Keratinocyte (primary cell): ENCODE measurements at regions not wholly inside any gene's neighbourhood (a gene's known extent, or its start where the extent isn't known, plus 50 kb on each side); places are given as distances from the start of the nearest gene placed in this dataset.

Source experiments
- DNase-seq: peaks from one replicate; pipeline ENCODE4 v3.0.0-alpha.2; 2011; ENCODE audit warnings: low read depth, missing footprints, low spot score
- FAIRE-seq: peaks from 2 replicates; lab custom pipeline; 2011; peaks lifted over from hg19 to GRCh38; lab: Jason Lieb, UNC
- H2AFZ ChIP-seq: 2 replicates; pipeline ENCODE4 v1.6.0; 2012; ENCODE audit warnings: low read length, control low read depth, inconsistent platforms; ENCODE audit not compliant: control insufficient read depth
- H3K27ac ChIP-seq: 2 replicates; pipeline ENCODE4 v1.5.1; 2011; ENCODE audit warnings: low read length; ENCODE audit not compliant: control insufficient read depth, insufficient read depth
- H3K27me3 ChIP-seq: 3 replicates; pipeline ENCODE4 v1.6.0; 2011; ENCODE audit warnings: low read length; ENCODE audit not compliant: control insufficient read depth, insufficient read depth; ENCODE audit errors: extremely low read depth
- H3K36me3 ChIP-seq, 2 experiments: 2 replicates in 1 of 2; 3 replicates in 1 of 2; pipeline ENCODE4 v1.5.1; 2011; ENCODE audit warnings: low read length in 2 of 2, mild to moderate bottlenecking in 1 of 2; ENCODE audit not compliant: control insufficient read depth in 2 of 2, insufficient read depth in 2 of 2; ENCODE audit errors: extremely low read depth in 1 of 2
- H3K4me1 ChIP-seq: 3 replicates; pipeline ENCODE4 v1.5.1; 2011; ENCODE audit warnings: low read length; ENCODE audit not compliant: control insufficient read depth, insufficient read depth; ENCODE audit errors: extremely low read depth
- H3K4me2 ChIP-seq: 3 replicates; pipeline ENCODE4 v1.6.0; 2011; ENCODE audit warnings: low read depth, low read length; ENCODE audit not compliant: control insufficient read depth, insufficient read depth; ENCODE audit errors: extremely low read depth
- H3K4me3 ChIP-seq, 3 experiments: fragments of 200-600 bp in 1 of 3; sonication (generic) in 1 of 3; 2 replicates in 2 of 3; 3 replicates in 1 of 3; pipeline ENCODE4 v1.5.1; 2011 to 2016; ENCODE audit warnings: low read length in 3 of 3, mild to moderate bottlenecking in 3 of 3, control low read depth in 2 of 3, inconsistent platforms in 1 of 3, low read depth in 1 of 3, mixed read lengths in 1 of 3, mixed run types in 1 of 3, moderate library complexity in 1 of 3; ENCODE audit not compliant: control insufficient read depth in 2 of 3, insufficient read depth in 2 of 3; ENCODE audit errors: extremely low read depth in 1 of 3
- H3K79me2 ChIP-seq: 2 replicates; pipeline ENCODE4 v1.6.0; 2012; ENCODE audit warnings: low read length; ENCODE audit not compliant: control insufficient read depth, insufficient read depth
- H3K9ac ChIP-seq: 3 replicates; pipeline ENCODE4 v1.6.0; 2011; ENCODE audit warnings: low read length; ENCODE audit not compliant: control insufficient read depth, insufficient read depth; ENCODE audit errors: extremely low read depth
- H3K9me1 ChIP-seq: 3 replicates; pipeline ENCODE4 v1.6.0; 2011; ENCODE audit warnings: low read length; ENCODE audit not compliant: control insufficient read depth, insufficient read depth; ENCODE audit errors: extremely low read depth
- H3K9me3 ChIP-seq: 2 replicates; pipeline ENCODE4 v1.5.1; 2012; ENCODE audit warnings: low read depth, low read length; ENCODE audit not compliant: control insufficient read depth
- H4K20me1 ChIP-seq: 3 replicates; pipeline ENCODE4 v1.6.0; 2011; ENCODE audit warnings: low read length; ENCODE audit not compliant: control insufficient read depth, insufficient read depth; ENCODE audit errors: extremely low read depth
- EZH2 ChIP-seq: IDR thresholded peaks from one replicate; pipeline ENCODE4 v1.6.1; 2012; ENCODE audit warnings: inconsistent platforms, mild to moderate bottlenecking, low read length, moderate library complexity
- dilution Hi-C: fragments of 300-500 bp; cut with MboI; formaldehyde crosslinking; loops from one replicate; pipeline ENCODE4 v1.7.0; 2020; ENCODE audit warnings: low sequenced_read_pairs; ENCODE audit not compliant: extremely low pct_ligation_motif_present
- TF ChIP-seq, protein P1 (sequence below), 3 experiments: IDR thresholded peaks in 1 of 3; conservative IDR thresholded peaks in 1 of 3; optimal IDR thresholded peaks in 1 of 3; 2 replicates in 2 of 3; 3 replicates in 1 of 3; pipeline versions ENCODE3 to v1.5.1; 2011; ENCODE audit warnings: low read length in 3 of 3, mild to moderate bottlenecking in 3 of 3, moderate library complexity in 2 of 3, control low read depth in 1 of 3, inconsistent platforms in 1 of 3; ENCODE audit not compliant: insufficient read depth in 2 of 3; ENCODE audit errors: extremely low read depth in 1 of 3

DNA sequence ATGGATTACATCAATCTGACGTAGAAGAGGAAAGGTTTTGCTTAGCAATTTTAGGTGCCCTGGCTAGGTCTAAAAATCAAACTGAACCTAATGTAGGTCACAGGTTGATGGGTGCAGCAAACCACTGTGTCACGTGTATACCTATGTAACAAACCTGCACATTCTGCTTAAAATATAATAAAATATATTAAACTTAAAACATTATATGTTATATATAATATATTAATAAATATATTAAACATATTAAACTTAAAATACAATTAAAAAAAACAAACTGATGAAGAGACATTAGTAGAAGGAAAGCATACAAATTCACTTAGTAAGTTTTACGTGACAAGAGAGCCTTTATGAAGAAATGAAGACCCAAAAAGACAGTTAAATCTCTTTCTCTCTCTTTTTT lies 51.7 kb upstream of the FBXL17 start:
- H4K20me1 ChIP-seq: no peaks in the 10 kb centered on the region
- FAIRE-seq (no peak), DNase-seq (no peak)
- no peak overlapping the region for H2AFZ ChIP-seq
- no peak overlapping the region for H3K27ac ChIP-seq
- no peaks in the 10 kb centered on the region for H3K27me3 ChIP-seq
- dilution Hi-C loops: no loop called here
- H3K36me3 ChIP-seq: no peaks in the 10 kb centered on the region
- no peaks in the 10 kb centered on the region for H3K9me1 ChIP-seq
- H3K4me1 ChIP-seq: no peaks in the 10 kb centered on the region
- TF ChIP-seq, protein P1, sequence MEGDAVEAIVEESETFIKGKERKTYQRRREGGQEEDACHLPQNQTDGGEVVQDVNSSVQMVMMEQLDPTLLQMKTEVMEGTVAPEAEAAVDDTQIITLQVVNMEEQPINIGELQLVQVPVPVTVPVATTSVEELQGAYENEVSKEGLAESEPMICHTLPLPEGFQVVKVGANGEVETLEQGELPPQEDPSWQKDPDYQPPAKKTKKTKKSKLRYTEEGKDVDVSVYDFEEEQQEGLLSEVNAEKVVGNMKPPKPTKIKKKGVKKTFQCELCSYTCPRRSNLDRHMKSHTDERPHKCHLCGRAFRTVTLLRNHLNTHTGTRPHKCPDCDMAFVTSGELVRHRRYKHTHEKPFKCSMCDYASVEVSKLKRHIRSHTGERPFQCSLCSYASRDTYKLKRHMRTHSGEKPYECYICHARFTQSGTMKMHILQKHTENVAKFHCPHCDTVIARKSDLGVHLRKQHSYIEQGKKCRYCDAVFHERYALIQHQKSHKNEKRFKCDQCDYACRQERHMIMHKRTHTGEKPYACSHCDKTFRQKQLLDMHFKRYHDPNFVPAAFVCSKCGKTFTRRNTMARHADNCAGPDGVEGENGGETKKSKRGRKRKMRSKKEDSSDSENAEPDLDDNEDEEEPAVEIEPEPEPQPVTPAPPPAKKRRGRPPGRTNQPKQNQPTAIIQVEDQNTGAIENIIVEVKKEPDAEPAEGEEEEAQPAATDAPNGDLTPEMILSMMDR (optimal IDR thresholded peaks at IDR 0.05 in 1 of 3, IDR thresholded peaks at IDR 0.05 in 1 of 3, conservative IDR thresholded peaks at IDR 0.05 in 1 of 3; ENCODE audit: extremely low read depth in 1 of 3, insufficient read depth in 2 of 3, low read length in 3 of 3): no peak
- TF ChIP-seq EZH2: no peak
- no peak overlapping the region for H3K9ac ChIP-seq
- H3K9me3 ChIP-seq: no peaks in the 10 kb centered on the region
- no peak overlapping the region for H3K4me2 ChIP-seq
- no peaks in the 10 kb centered on the region for H3K79me2 ChIP-seq
- H3K4me3 ChIP-seq: no peak overlapping the region

DNA sequence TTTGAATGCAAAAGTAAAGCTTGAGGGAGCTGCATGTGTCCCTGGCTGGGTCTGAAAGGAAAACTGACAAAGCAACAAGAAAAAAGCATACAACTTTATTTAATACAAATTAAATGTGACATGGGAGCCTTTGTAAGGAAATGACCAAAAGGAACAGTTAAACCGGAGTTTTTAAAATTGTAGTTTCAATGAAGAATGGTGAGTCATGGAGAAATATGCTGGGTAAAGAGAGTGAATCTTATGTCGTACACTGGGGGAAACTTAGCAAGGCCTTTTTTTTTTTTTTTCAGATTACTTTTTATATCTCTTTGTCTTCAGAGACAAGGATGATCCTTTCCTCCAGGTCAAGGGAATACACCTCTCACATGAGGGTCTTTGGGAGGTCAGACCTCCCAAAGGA lies 50.1 kb upstream of the FBXL17 start:
- H3K27me3 ChIP-seq: no peaks in the 10 kb centered on the region
- dilution Hi-C loops: no loop called here
- H2AFZ ChIP-seq: no peak overlapping the region
- no peaks in the 10 kb centered on the region for H3K9me1 ChIP-seq
- no peak for DNase-seq
- H3K9ac ChIP-seq: no peak overlapping the region
- H3K36me3 ChIP-seq: no peaks in the 10 kb centered on the region
- H4K20me1 ChIP-seq: no peaks in the 10 kb centered on the region
- no peak overlapping the region for H3K27ac ChIP-seq
- H3K79me2 ChIP-seq: no peaks in the 10 kb centered on the region
- H3K9me3 ChIP-seq: no peaks in the 10 kb centered on the region
- no peak overlapping the region for H3K4me3 ChIP-seq
- H3K4me1 ChIP-seq: no peaks in the 10 kb centered on the region
- H3K4me2 ChIP-seq: no peak overlapping the region
- FAIRE-seq: no peak
- TF ChIP-seq, protein P1 (optimal IDR thresholded peaks at IDR 0.05 in 1 of 3, IDR thresholded peaks at IDR 0.05 in 1 of 3, conservative IDR thresholded peaks at IDR 0.05 in 1 of 3; ENCODE audit: extremely low read depth in 1 of 3, insufficient read depth in 2 of 3, low read length in 3 of 3): no peak
- no peak for TF ChIP-seq EZH2
